HG03520 (cell line): ENCODE measurements at regions not wholly inside any gene's neighbourhood (a gene's known extent, or its start where the extent isn't known, plus 50 kb on each side); places are given as distances from the start of the nearest gene placed in this dataset.

Source experiments
- ATAC-seq: cut with Tn5 transposase; IDR thresholded peaks from one replicate; pipeline ENCODE4 v1.9.1; 2021; ENCODE audit warnings: mild to moderate bottlenecking, moderate library complexity; ENCODE audit not compliant: unreplicated experiment

- ATAC-seq = no peak
Measured at GRCh38 chr7:22658031-22658430, 69.0 kb upstream of the IL6 start.

- no peak for ATAC-seq
Measured at GRCh38 chr7:22657479-22657878, 69.5 kb upstream of the IL6 start.

GRCh38 chr7:22655781-22656180 is 71.2 kb upstream of the IL6 start:
- ATAC-seq = no peak

GRCh38 chr7:22654831-22655230 is 72.2 kb upstream of the IL6 start:
- ATAC-seq = no peak

- no peak for ATAC-seq
Measured at GRCh38 chr7:22653951-22654350, 73.0 kb upstream of the IL6 start.

GRCh38 chr7:22651534-22652243 is 75.3 kb upstream of the IL6 start:
- ATAC-seq = no peak

- ATAC-seq = no peak
Measured at GRCh38 chr7:22651036-22651435, 76.0 kb upstream of the IL6 start.

GRCh38 chr7:22649686-22650085 is 77.3 kb upstream of the IL6 start:
- ATAC-seq = no peak

- no peak for ATAC-seq
Measured at GRCh38 chr7:22647451-22648257, 79.3 kb upstream of the IL6 start.

GRCh38 chr7:22645418-22646181 is 81.4 kb upstream of the IL6 start:
- no peak for ATAC-seq

GRCh38 chr7:22642454-22642853 is 84.5 kb upstream of the IL6 start:
- no peak for ATAC-seq

- peak; percentile 99 for ATAC-seq
Measured at GRCh38 chr7:22640269-22640668, 86.7 kb upstream of the IL6 start.

- ATAC-seq = no peak
Measured at GRCh38 chr7:22639396-22639795, 87.6 kb upstream of the IL6 start.

GRCh38 chr7:22635349-22635748 is 91.7 kb upstream of the IL6 start:
- no peak for ATAC-seq

- ATAC-seq = no peak
Measured at GRCh38 chr7:22633954-22634474, 93.0 kb upstream of the IL6 start.

GRCh38 chr7:22633286-22633953 is 93.6 kb upstream of the IL6 start:
- ATAC-seq = no peak

GRCh38 chr7:22632674-22633073 is 94.3 kb upstream of the IL6 start:
- ATAC-seq = no peak

- ATAC-seq = no peak
Measured at GRCh38 chr7:22631730-22632129, 95.3 kb upstream of the IL6 start.

- ATAC-seq = no peak
Measured at GRCh38 chr7:22630069-22630468, 96.9 kb upstream of the IL6 start.

GRCh38 chr7:22629056-22629455 is 97.9 kb upstream of the IL6 start:
- ATAC-seq = no peak

- ATAC-seq = no peak
Measured at GRCh38 chr7:22628112-22628511, 98.9 kb upstream of the IL6 start.
